ENCODE measurements at regions not wholly inside any gene's neighbourhood (a gene's known extent, or its start where the extent isn't known, plus 50 kb on each side); places are given as distances from the start of the nearest gene placed in this dataset.

DNA sequence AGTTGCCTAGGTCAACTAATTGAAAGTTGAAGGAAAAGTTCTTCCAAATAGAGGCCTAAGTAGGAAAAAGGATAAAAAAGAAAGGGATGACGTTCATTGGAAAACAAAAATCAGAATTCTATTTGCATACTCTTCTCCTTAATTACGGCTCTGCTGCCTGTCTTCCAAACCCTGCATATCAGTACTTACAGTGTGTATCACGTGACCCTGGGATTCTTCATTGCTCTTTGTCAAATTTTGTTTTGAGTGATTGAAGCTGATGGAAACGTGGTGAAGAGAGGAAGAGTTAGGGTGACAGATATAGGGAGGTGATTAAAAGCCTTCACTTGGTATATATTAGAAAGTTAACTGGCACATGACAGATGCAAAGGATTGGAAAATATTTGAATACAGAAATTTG lies 97.9 kb downstream of the ZNF92 start:
- no peaks in the 10 kb centered on the region for H3K36me3 ChIP-seq (replicated peaks in 1 of 2; ENCODE audit: control extremely low read depth in 1 of 2, control insufficient read depth in 1 of 2, extremely low read depth in 1 of 2, insufficient read depth in 2 of 2, low read length in 1 of 2)
- intact Hi-C loops (cut with micrococcal nuclease): no loop called here
- no peak for ATAC-seq (ENCODE audit: low read depth)
- no peak for DNase-seq
- H4K20me1 ChIP-seq (ENCODE audit: control insufficient read depth, insufficient read depth, low read length, poor library complexity, severe bottlenecking): no peaks in the 10 kb centered on the region
- no peak overlapping the region for H2AFZ ChIP-seq (ENCODE audit: insufficient read depth, low read depth, low read length, poor library complexity, severe bottlenecking)
- H3K4me3 Mint-ChIP-seq: peak overlapping the region; percentile 3
- no peak overlapping the region for H3K9ac ChIP-seq (ENCODE audit: low read length)
- ChIA-PET CTCF (no interaction called here), POLR2A (no interaction called here)
- H3K27me3 Mint-ChIP-seq: no peaks in the 10 kb centered on the region
- H3K27me3 ChIP-seq (replicated peaks in 1 of 4; ENCODE audit: control extremely low read depth in 1 of 4, control insufficient read depth in 3 of 4, insufficient read depth in 4 of 4, low read length in 3 of 4): no peaks in the 10 kb centered on the region
- H3K79me2 ChIP-seq (ENCODE audit: control insufficient read depth, insufficient read depth, low read length): no peaks in the 10 kb centered on the region
- peak overlapping the region; percentile 5 for H3K27ac Mint-ChIP-seq
- H3K4me2 ChIP-seq (replicated peaks; ENCODE audit: low read depth, low read length, poor library complexity, severe bottlenecking): no peak overlapping the region
- H3K4me1 ChIP-seq (ENCODE audit: control insufficient read depth in 2 of 2, insufficient read depth in 2 of 2, low read length in 2 of 2): peaks cover 40 to 52% of the 10 kb centered on the region in 2 donors
- TF ChIP-seq, protein P1, sequence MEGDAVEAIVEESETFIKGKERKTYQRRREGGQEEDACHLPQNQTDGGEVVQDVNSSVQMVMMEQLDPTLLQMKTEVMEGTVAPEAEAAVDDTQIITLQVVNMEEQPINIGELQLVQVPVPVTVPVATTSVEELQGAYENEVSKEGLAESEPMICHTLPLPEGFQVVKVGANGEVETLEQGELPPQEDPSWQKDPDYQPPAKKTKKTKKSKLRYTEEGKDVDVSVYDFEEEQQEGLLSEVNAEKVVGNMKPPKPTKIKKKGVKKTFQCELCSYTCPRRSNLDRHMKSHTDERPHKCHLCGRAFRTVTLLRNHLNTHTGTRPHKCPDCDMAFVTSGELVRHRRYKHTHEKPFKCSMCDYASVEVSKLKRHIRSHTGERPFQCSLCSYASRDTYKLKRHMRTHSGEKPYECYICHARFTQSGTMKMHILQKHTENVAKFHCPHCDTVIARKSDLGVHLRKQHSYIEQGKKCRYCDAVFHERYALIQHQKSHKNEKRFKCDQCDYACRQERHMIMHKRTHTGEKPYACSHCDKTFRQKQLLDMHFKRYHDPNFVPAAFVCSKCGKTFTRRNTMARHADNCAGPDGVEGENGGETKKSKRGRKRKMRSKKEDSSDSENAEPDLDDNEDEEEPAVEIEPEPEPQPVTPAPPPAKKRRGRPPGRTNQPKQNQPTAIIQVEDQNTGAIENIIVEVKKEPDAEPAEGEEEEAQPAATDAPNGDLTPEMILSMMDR (IDR thresholded peaks at IDR 0.05): no peak
- no peak for TF ChIP-seq EZH2 (IDR thresholded peaks at IDR 0.05; ENCODE audit: borderline replicate concordance, insufficient read depth, low read depth, low read length, poor library complexity, severe bottlenecking)
- WGBS (ENCODE audit: insufficient coverage): 80% methylated on average over 1 of the region's 4 CpGs
- H3K27ac ChIP-seq (ENCODE audit: low read length in 2 of 2): no peak overlapping the region
- no peak overlapping the region for H3K4me3 ChIP-seq (ENCODE audit: control extremely low read depth in 1 of 5, extremely low read depth in 1 of 5, insufficient read depth in 1 of 5, low read depth in 2 of 5, low read length in 4 of 5)
- peaks cover 21% of the 10 kb centered on the region for H3K9me3 Mint-ChIP-seq (ENCODE audit: insufficient read depth)
- peaks cover 58% of the 10 kb centered on the region for H3K4me1 Mint-ChIP-seq
- peaks cover 0 to 33% (median 12%) of the 10 kb centered on the region in 3 donors for H3K9me3 ChIP-seq (ENCODE audit: control extremely low read depth in 1 of 3, control insufficient read depth in 2 of 3, insufficient read depth in 1 of 3, low read length in 2 of 3)

- Histone ChIP-seq H3K36me3 (replicated peaks in 1 of 2; ENCODE audit: control extremely low read depth in 1 of 2, control insufficient read depth in 1 of 2, extremely low read depth in 1 of 2, insufficient read depth in 2 of 2, low read length in 1 of 2) (peaks cover 0 to 3% of the 10 kb centered on the region in 2 experiments), H3K27me3 (replicated peaks in 1 of 4; ENCODE audit: control extremely low read depth in 1 of 4, control insufficient read depth in 3 of 4, insufficient read depth in 4 of 4, low read length in 3 of 4) (no peaks in the 10 kb centered on the region), H3K27ac (ENCODE audit: low read length in 2 of 2) (peak overlapping the region; percentile 61 to 82), H3K4me2 (replicated peaks; ENCODE audit: low read depth, low read length, poor library complexity, severe bottlenecking) (peak overlapping the region; percentile 60), H3K4me1 (ENCODE audit: control insufficient read depth in 2 of 2, insufficient read depth in 2 of 2, low read length in 2 of 2) (peaks cover 59 to 78% of the 10 kb centered on the region in 2 donors), H2AFZ (ENCODE audit: insufficient read depth, low read depth, low read length, poor library complexity, severe bottlenecking) (peak overlapping the region; percentile 53), H4K20me1 (ENCODE audit: control insufficient read depth, insufficient read depth, low read length, poor library complexity, severe bottlenecking) (no peaks in the 10 kb centered on the region), H3K9me3 (ENCODE audit: control extremely low read depth in 1 of 3, control insufficient read depth in 2 of 3, insufficient read depth in 1 of 3, low read length in 2 of 3) (peaks cover 0 to 60% (median 47%) of the 10 kb centered on the region in 3 donors), H3K79me2 (ENCODE audit: control insufficient read depth, insufficient read depth, low read length) (no peaks in the 10 kb centered on the region), H3K9ac (ENCODE audit: low read length) (peak overlapping the region; percentile 33), H3K4me3 (ENCODE audit: control extremely low read depth in 1 of 5, extremely low read depth in 1 of 5, insufficient read depth in 1 of 5, low read depth in 2 of 5, low read length in 4 of 5) (peak overlapping the region in 1 of 5 experiments; percentile 49)
- ChIA-PET CTCF (interaction anchor here (0.6 to 1.2 kb wide), 3 partner anchors 9 to 101 kb away, joined by 3 to 4 read pairs (median 3); partner anchors contain the start of gene ZNF92), POLR2A (interaction anchor here (0.6 to 1.6 kb wide), 3 partner anchors 83 to 102 kb away, joined by 3 to 10 read pairs (median 4); partner anchors contain the start of gene ZNF92)
- intact Hi-C loops (cut with micrococcal nuclease): no loop called here
- Mint-ChIP-seq H3K4me1 (peaks cover 78% of the 10 kb centered on the region), H3K4me3 (peak overlapping the region; percentile 73), H3K27me3 (no peaks in the 10 kb centered on the region), H3K9me3 (ENCODE audit: insufficient read depth) (peaks cover 27% of the 10 kb centered on the region), H3K27ac (peak overlapping the region; percentile 99)
- ATAC-seq (ENCODE audit: low read depth): peak; percentile 15
- DNase-seq: no peak
- WGBS (ENCODE audit: insufficient coverage): 100% methylated on average over 2 of the region's 4 CpGs
- TF ChIP-seq EZH2 (IDR thresholded peaks at IDR 0.05; ENCODE audit: borderline replicate concordance, insufficient read depth, low read depth, low read length, poor library complexity, severe bottlenecking): no peak
- TF ChIP-seq, protein P1 (IDR thresholded peaks at IDR 0.05): no peak
Measured at GRCh38 chr7:65475040-65475726, 101.5 kb downstream of the ZNF92 start.

Data from B cell (primary cell).